ENCODE measurements at regions not wholly inside any gene's neighbourhood (a gene's known extent, or its start where the extent isn't known, plus 50 kb on each side); places are given as distances from the start of the nearest gene placed in this dataset.

DNA sequence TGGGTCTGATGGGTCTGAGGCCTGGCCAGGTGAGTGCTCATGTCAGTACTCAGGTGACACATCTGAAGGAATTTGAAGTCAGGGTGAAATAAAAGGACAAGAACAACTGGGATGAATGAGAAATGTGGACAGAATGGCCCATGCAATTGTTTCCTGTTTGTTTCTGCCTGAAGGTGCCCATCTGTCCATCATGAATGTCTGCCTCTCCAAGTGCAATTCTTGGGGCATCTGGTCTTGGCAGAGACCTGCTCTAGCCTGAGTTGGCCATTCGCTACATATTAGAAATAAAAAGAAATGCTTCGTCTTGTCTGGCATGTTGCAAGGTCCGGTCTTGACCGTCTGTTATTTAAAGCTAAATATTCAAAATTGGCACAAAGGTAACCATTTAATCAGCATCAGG, 142.0 kb upstream of the AGBL1 start:
- Histone ChIP-seq H3K4me1 (ENCODE audit: insufficient read depth, low read length) (no peaks in the 10 kb centered on the region), H3K27me3 (ENCODE audit: insufficient read depth, low read length, poor library complexity, severe bottlenecking) (no peaks in the 10 kb centered on the region), H3K36me3 (ENCODE audit: insufficient read depth, low read length) (no peaks in the 10 kb centered on the region), H3K4me3 (ENCODE audit: low read length) (no peak overlapping the region), H3K27ac (ENCODE audit: low read depth, low read length) (no peak overlapping the region), H3K9me3 (ENCODE audit: low read length) (no peaks in the 10 kb centered on the region)
- no peak overlapping the region for H3K27ac Mint-ChIP-seq
- ChIA-PET POLR2A (no interaction called here), CTCF (no interaction called here)
- no peaks in the 10 kb centered on the region for H3K4me1 Mint-ChIP-seq
- peaks cover 6 to 19% of the 10 kb centered on the region in 2 donors for H3K27me3 Mint-ChIP-seq
- H3K9me3 Mint-ChIP-seq, result peaks cover 0 to 2% (median 0%) of the 10 kb centered on the region in 5 donors
- no peak overlapping the region for H3K4me3 Mint-ChIP-seq
- no peak for DNase-seq
- no peaks in the 10 kb centered on the region for H3K36me3 Mint-ChIP-seq

DNA sequence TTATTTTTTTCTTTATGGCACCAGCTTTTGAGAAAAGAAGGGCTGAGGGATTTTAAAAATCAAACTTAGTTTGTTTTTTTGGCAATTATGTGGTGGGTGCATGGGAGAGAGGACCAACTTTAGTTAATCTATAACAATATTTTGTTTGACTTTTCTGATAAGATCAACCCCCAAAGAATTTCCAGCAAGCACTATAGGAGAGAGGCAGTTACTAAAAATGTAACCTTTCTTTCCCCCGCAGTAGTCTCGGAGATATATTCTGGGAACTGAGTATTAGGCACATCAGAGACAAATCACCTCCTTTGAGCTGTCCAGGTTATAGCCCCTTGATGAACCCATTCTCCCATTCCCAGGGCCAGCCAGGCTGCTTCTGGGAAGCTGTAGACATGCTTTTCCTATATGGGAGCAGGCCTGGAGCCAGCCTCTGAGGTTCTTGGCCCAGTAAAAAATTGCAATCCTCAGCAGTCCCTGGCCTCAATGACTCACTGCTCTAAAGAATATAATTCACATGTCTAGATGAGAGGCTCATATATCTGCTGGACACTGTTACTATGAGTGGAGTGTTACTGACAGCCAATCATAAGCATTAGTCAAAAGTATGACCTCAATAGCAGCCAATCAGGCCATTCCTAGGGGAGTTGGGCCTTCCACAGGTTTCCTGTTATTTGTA, 138.3 kb upstream of the AGBL1 start:
- Histone ChIP-seq H3K27me3 (ENCODE audit: insufficient read depth, low read length, poor library complexity, severe bottlenecking) (no peaks in the 10 kb centered on the region), H3K36me3 (ENCODE audit: insufficient read depth, low read length) (no peaks in the 10 kb centered on the region), H3K4me3 (ENCODE audit: low read length) (no peak overlapping the region), H3K27ac (ENCODE audit: low read depth, low read length) (no peak overlapping the region), H3K9me3 (ENCODE audit: low read length) (no peaks in the 10 kb centered on the region), H3K4me1 (ENCODE audit: insufficient read depth, low read length) (no peaks in the 10 kb centered on the region)
- Mint-ChIP-seq H3K36me3 (no peaks in the 10 kb centered on the region), H3K9me3 (peaks cover 0 to 2% (median 0%) of the 10 kb centered on the region in 5 donors), H3K27me3 (peaks cover 3 to 11% of the 10 kb centered on the region in 2 donors), H3K4me1 (no peaks in the 10 kb centered on the region), H3K27ac (no peak overlapping the region), H3K4me3 (no peak overlapping the region)
- DNase-seq, result no peak
- CTCF ChIA-PET, result no interaction called here
- POLR2A ChIA-PET, result no interaction called here

DNA sequence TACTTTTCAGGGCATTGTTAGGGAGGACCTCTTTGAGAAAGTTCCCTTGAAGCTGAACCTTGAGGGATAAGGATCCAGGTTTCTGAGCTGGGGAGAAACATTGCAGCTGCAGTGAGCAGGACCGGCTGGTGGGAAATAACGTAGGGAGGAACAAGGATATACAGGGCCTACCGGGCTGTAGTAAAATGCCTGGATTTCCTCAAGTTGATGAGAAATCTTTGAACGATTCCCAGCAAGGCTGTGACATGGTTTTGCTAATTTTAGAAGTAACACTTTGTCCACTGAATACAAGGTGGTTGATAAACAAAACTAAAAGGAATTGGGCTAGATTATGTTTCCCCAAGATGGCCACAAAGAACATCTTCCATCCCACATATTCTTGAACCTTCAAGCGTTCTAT, 137.0 kb upstream of the AGBL1 start:
- Mint-ChIP-seq H3K9me3 (peaks cover 0 to 2% (median 0%) of the 10 kb centered on the region in 5 donors), H3K4me3 (no peak overlapping the region), H3K27ac (no peak overlapping the region), H3K36me3 (no peaks in the 10 kb centered on the region), H3K4me1 (no peaks in the 10 kb centered on the region), H3K27me3 (peaks cover 3 to 20% of the 10 kb centered on the region in 2 donors)
- Histone ChIP-seq H3K9me3 (ENCODE audit: low read length) (no peaks in the 10 kb centered on the region), H3K27me3 (ENCODE audit: insufficient read depth, low read length, poor library complexity, severe bottlenecking) (no peaks in the 10 kb centered on the region), H3K4me1 (ENCODE audit: insufficient read depth, low read length) (no peaks in the 10 kb centered on the region), H3K4me3 (ENCODE audit: low read length) (no peak overlapping the region), H3K36me3 (ENCODE audit: insufficient read depth, low read length) (no peaks in the 10 kb centered on the region), H3K27ac (ENCODE audit: low read depth, low read length) (no peak overlapping the region)
- CTCF ChIA-PET, result no interaction called here
- POLR2A ChIA-PET, result no interaction called here
- DNase-seq, result no peak

DNA sequence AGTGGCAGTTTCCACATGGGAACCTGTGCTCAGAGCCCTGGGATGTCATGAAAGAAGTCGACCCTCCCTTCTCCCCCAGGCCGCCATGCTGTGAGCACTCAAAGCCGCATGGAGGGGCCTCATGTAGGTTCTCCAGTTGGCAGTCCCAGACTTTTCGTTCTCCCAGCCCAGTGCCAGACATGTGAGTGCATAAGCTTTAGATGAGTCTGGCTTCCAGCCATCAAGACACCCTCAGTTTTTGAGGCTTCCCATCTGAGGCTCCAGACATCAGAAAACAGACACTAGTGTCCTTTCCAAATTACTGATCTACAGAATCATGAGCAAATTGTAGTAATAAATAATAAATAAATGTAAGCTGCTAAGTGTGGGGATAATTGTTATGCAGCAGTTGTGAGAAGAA, 136.5 kb upstream of the AGBL1 start:
- Mint-ChIP-seq H3K27me3 (peaks cover 6 to 21% of the 10 kb centered on the region in 2 donors), H3K27ac (no peak overlapping the region), H3K36me3 (no peaks in the 10 kb centered on the region), H3K9me3 (peaks cover 0 to 2% (median 0%) of the 10 kb centered on the region in 5 donors), H3K4me3 (no peak overlapping the region), H3K4me1 (no peaks in the 10 kb centered on the region)
- Histone ChIP-seq H3K36me3 (ENCODE audit: insufficient read depth, low read length) (no peaks in the 10 kb centered on the region), H3K4me3 (ENCODE audit: low read length) (no peak overlapping the region), H3K9me3 (ENCODE audit: low read length) (no peaks in the 10 kb centered on the region), H3K27me3 (ENCODE audit: insufficient read depth, low read length, poor library complexity, severe bottlenecking) (no peaks in the 10 kb centered on the region), H3K27ac (ENCODE audit: low read depth, low read length) (no peak overlapping the region), H3K4me1 (ENCODE audit: insufficient read depth, low read length) (no peaks in the 10 kb centered on the region)
- ChIA-PET CTCF (no interaction called here), POLR2A (no interaction called here)
- DNase-seq, result no peak

DNA sequence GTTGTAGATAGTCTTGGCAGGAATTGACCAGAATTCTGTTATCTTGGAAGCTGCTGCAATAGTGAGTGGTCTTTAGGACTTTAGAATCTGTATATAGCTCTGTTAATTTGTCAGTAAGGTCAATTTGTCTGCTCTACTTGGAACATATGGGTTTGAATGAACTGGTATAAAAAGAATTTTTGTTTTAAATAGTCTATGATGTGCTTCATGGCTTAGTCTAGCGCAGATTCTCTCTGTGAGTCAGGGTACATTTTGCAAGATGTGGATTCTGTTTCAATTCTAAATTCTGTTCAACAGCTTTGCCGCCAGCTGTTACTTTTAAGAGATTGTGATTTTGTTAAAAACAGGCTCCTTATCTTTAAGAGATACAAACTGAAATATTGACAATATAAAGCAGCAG, 135.9 kb upstream of the AGBL1 start:
- CTCF ChIA-PET, result no interaction called here

DNA sequence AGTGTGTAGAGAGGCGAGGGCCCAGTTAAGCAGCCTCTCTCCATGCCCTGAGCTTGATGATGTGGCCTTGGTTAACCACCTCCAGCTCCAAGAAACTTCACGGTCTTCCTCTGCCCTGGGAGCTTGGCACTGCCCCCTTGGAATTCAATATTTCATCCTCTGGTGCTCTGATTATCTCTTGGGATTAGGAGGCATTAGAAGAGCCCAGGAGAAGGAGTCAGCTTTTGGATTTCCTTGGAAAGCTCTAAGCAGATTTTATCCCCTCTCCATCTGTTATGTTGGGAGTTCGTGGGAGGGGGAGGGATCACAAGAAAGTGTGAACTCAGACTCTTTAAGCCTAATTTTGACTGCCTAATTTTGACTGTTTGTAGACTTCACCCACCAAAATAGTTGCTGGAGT, 132.7 kb upstream of the AGBL1 start:
- Mint-ChIP-seq H3K27ac (no peak overlapping the region), H3K4me3 (no peak overlapping the region), H3K4me1 (no peaks in the 10 kb centered on the region), H3K9me3 (no peaks in the 10 kb centered on the region), H3K27me3 (peaks cover 7 to 21% of the 10 kb centered on the region in 2 donors), H3K36me3 (no peaks in the 10 kb centered on the region)
- Histone ChIP-seq H3K27ac (ENCODE audit: low read depth, low read length) (no peak overlapping the region), H3K27me3 (ENCODE audit: insufficient read depth, low read length, poor library complexity, severe bottlenecking) (no peaks in the 10 kb centered on the region), H3K4me1 (ENCODE audit: insufficient read depth, low read length) (no peaks in the 10 kb centered on the region), H3K4me3 (ENCODE audit: low read length) (no peak overlapping the region), H3K36me3 (ENCODE audit: insufficient read depth, low read length) (no peaks in the 10 kb centered on the region), H3K9me3 (ENCODE audit: low read length) (no peaks in the 10 kb centered on the region)
- DNase-seq, result no peak
- ChIA-PET POLR2A (no interaction called here), CTCF (no interaction called here)

More for the DNA sequence above, 135.9 kb upstream of the AGBL1 start:
- Mint-ChIP-seq H3K4me1 (no peaks in the 10 kb centered on the region), H3K27ac (no peak overlapping the region), H3K9me3 (peaks cover 0 to 2% (median 0%) of the 10 kb centered on the region in 5 donors), H3K27me3 (peaks cover 9 to 24% of the 10 kb centered on the region in 2 donors), H3K4me3 (no peak overlapping the region), H3K36me3 (no peaks in the 10 kb centered on the region)
- H3K4me3 ChIP-seq (ENCODE audit: low read length), result no peak overlapping the region
- H3K36me3 ChIP-seq (ENCODE audit: insufficient read depth, low read length), result no peaks in the 10 kb centered on the region
- DNase-seq, result no peak
- H3K4me1 ChIP-seq (ENCODE audit: insufficient read depth, low read length), result no peaks in the 10 kb centered on the region
- H3K27me3 ChIP-seq (ENCODE audit: insufficient read depth, low read length, poor library complexity, severe bottlenecking), result no peaks in the 10 kb centered on the region
- POLR2A ChIA-PET, result no interaction called here
- H3K9me3 ChIP-seq (ENCODE audit: low read length), result no peaks in the 10 kb centered on the region
- no peak overlapping the region for H3K27ac ChIP-seq (ENCODE audit: low read depth, low read length)

DNA sequence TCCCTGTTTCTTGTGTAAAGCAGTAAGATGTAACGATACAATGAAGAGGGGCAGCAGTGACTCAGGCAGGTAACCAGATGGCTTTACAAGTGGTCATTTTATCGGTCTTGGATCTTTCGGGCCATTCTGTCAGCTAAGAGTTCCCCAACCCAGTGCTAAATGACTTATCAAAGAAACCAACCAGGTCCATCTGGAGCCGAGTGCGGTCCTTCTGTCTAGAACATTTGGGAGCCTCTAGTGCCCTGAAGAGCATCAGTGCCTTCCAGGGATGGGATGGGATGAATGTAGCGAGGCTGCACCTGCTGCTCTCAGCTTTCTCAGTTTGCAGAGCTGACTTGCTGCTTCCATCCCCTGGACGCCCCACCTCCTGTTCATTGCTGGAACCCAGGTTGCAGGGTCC, 131.7 kb upstream of the AGBL1 start:
- no peaks in the 10 kb centered on the region for H3K9me3 Mint-ChIP-seq
- H3K27ac ChIP-seq (ENCODE audit: low read depth, low read length), result no peak overlapping the region

DNA sequence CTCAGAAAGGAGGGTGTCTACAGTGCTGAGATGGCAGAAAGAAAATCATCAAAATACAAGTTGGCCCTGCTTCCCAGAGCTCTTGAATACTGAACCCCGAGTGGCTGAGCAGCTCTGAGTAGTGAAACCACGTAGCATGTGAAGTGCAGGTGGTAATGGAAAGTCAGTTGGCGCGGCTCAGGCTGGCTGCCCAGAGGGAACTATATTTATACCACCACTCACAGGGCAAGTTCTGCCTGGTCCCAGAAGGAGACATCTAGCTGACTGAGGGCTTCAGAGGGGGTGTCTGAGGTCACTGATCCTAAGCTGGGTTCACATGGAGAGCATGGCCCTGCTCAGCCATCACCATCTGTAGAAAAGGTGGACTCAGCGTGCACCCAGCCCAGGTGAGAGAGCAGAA, 129.6 kb upstream of the AGBL1 start:
- DNase-seq, result no peak
- Mint-ChIP-seq H3K4me3 (no peak overlapping the region), H3K9me3 (peaks cover 0 to 2% (median 0%) of the 10 kb centered on the region in 5 donors), H3K4me1 (peaks cover 0 to under 1% (median 0%) of the 10 kb centered on the region in 3 donors), H3K27me3 (peaks cover 7 to 34% of the 10 kb centered on the region in 2 donors), H3K36me3 (peaks cover 0 to under 1% (median 0%) of the 10 kb centered on the region in 3 donors), H3K27ac (no peak overlapping the region)
- Histone ChIP-seq H3K36me3 (ENCODE audit: insufficient read depth, low read length) (no peaks in the 10 kb centered on the region), H3K4me3 (ENCODE audit: low read length) (no peak overlapping the region), H3K4me1 (ENCODE audit: insufficient read depth, low read length) (no peaks in the 10 kb centered on the region), H3K27me3 (ENCODE audit: insufficient read depth, low read length, poor library complexity, severe bottlenecking) (no peaks in the 10 kb centered on the region), H3K9me3 (ENCODE audit: low read length) (no peaks in the 10 kb centered on the region), H3K27ac (ENCODE audit: low read depth, low read length) (no peak overlapping the region)
- CTCF ChIA-PET, result no interaction called here
- POLR2A ChIA-PET, result no interaction called here

More for the DNA sequence above, 131.7 kb upstream of the AGBL1 start:
- Histone ChIP-seq H3K27me3 (ENCODE audit: insufficient read depth, low read length, poor library complexity, severe bottlenecking) (no peaks in the 10 kb centered on the region), H3K36me3 (ENCODE audit: insufficient read depth, low read length) (no peaks in the 10 kb centered on the region), H3K4me1 (ENCODE audit: insufficient read depth, low read length) (no peaks in the 10 kb centered on the region), H3K9me3 (ENCODE audit: low read length) (no peaks in the 10 kb centered on the region), H3K4me3 (ENCODE audit: low read length) (no peak overlapping the region)
- Mint-ChIP-seq H3K4me3 (no peak overlapping the region), H3K36me3 (no peaks in the 10 kb centered on the region), H3K27me3 (peaks cover 7 to 25% of the 10 kb centered on the region in 2 donors), H3K4me1 (no peaks in the 10 kb centered on the region), H3K27ac (no peak overlapping the region)
- CTCF ChIA-PET, result no interaction called here
- no peak for DNase-seq
- POLR2A ChIA-PET, result no interaction called here
